Renal cortical epithelial cell (primary cell): ENCODE measurements at regions not wholly inside any gene's neighbourhood (a gene's known extent, or its start where the extent isn't known, plus 50 kb on each side); places are given as distances from the start of the nearest gene placed in this dataset.

Source experiments
- DNase-seq: peaks from one replicate; pipeline ENCODE4 v3.0.0-alpha.2; 2011; ENCODE audit warnings: low read depth

DNA sequence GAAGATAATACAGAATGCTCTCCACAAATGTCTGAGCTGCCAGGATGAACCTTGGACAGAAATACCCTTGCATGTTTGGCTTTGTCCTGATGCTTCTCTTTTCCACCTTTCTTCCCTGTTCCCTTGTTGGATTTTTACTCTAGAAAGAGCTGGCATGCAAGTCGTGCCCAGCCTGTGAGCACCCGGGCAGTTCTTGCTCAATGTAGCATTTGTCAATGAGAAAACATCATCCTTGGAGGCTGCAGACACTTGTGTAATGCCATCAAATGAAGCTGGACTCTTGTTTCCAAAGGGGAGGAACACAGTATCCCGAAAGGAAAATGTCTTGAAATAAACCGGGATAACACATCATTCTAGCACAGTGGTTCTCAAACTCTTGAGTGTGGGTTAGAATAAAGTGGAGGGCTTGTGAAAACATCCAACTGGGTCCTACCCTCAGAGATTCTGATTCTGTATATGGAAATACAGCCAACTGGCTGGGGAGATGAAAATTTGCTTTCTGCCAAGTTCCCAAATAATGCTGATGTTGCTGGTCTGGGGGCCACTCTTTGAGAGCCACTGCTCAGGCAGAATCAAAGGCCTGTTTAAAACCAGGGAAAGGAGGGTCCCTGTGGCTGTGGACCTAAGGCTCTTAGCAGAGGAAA, 237.2 kb downstream of the SPATA18 start:
- no peak for DNase-seq

DNA sequence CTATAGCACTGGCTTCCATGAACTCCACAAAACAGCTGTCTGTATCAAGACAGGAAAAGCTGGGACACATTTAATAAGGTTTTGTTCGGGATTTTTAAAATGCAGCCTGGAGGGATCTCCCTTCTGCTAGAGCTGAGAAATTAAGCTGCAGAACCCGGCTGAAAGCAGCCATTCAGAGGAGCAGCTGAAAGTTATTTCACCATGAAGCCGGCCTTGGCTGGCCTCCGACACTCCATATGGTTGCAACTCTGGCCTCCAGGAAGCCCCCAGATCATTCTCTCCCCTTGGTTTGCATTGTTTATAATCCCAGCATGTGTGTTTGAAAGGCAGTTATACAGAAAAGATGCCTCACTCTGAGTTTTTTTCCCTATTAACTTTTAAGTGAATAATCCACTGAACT, 239.4 kb downstream of the SPATA18 start:
- DNase-seq: no peak

DNA sequence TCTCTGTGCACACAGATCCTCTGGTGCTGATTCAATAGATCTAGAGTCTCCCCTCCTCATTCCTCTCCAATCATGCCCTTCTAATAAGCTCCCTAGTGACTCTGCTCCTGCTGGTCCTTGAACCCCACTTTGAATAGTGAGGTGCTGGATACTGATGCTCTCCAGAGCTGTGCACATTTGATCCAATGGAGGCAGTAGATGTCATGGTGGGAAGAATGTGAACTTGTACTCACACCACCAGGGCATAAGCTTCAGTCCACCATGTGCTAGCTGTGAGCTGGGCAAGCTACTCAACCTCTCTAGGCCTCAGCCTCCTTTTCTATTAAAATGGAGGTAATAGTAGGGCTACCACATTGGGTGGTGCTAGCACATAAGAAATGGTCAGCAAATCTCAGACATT, 241.1 kb downstream of the SPATA18 start:
- DNase-seq: no peak

DNA sequence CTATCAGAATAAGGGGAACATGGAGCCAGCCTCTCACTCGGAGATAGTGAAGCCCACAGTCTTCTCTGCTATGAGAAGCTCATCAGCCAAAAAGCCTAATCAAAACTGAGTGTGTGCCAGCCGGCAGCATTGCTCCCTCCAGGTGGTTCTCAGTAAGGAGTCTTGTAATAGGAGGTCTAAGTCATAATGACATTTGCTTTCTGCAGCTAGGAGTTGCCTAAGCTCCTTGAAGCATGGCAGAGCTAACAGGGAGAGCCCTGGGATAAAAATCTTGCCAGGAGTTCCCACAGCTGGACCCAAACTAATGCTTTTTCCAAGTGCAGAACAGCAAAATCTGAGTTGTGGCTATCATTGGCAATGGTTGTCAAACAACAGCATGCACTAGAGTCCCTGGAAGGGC, 245.2 kb downstream of the SPATA18 start:
- DNase-seq: no peak

DNA sequence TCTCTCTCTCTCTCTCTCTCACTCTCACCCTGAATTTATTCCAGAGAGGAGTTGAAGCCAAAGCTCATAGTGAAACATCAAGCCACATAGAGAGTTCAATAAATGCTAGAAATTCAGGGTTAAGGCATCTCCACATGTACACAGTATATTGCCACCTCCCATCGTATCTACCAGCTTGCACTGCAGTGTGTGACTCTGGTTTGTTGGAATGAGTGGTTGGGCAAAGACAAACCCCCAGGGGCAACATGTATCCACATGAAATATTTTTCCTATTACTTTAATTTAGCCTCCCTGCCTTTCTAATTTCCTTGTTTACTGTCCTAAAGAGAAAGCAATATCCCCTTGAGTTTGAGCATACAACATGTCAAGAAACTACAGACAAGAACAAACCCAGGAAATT, 247.3 kb downstream of the SPATA18 start:
- DNase-seq: no peak

GRCh38 chr4:52299120-52299519, 248.0 kb downstream of the SPATA18 start:
- DNase-seq: no peak

DNA sequence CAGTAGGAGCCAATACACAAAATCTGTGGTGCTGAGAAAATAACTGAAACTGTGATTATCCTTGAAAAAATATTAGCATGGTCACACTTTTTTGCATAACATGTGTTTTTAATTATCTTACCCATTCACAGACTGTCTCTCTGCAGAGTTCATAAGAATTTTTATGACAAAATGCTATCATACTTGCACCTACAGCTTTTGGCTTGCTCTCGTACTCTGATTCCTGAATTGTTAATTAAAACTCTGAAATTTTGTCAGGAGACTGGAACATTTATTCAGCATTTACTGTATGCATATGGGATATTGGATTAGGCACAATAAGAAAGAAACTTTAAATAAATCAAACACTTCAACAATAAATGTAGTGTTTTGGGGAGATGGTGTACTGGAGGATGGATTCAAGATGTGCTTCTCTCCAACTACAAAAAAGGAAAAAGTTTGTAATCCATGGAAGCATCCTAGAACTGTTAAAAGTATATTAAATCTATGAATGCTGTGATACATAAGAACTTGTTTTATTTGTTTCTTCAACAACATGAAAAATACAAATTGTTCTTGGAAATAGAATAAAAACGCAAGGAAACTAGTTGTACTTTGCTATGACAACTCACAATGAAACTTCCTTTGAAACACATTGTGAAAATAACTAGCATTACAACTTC, 260.5 kb downstream of the SPATA18 start:
- DNase-seq: no peak

- DNase-seq: peak; percentile 11
Measured at GRCh38 chr4:52312722-52313121, 261.6 kb downstream of the SPATA18 start.

DNA sequence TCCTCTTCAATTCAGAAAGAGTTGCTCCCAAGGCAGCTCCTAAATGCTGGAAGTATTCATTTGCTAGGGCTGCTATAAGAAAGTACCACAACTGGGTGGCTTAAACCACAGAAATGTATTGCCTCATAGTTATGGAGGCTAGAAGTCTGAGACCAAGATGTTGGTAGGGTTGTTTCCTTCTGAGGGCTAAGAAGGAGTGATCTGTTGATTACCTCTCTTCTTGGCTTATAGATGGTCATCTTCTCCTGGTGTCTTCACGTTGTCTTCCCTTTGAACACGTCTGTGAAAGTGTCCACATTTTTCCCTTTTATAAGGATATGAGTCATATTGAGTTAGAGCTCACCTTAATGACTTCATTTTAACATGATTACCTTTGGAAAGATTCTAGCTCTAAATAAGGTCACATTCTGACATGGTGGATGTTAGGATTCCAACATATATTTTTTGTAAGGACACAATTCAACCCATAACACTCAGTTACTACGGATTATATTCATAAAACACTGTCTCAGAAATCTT, 266.3 kb downstream of the SPATA18 start:
- DNase-seq: no peak

DNA sequence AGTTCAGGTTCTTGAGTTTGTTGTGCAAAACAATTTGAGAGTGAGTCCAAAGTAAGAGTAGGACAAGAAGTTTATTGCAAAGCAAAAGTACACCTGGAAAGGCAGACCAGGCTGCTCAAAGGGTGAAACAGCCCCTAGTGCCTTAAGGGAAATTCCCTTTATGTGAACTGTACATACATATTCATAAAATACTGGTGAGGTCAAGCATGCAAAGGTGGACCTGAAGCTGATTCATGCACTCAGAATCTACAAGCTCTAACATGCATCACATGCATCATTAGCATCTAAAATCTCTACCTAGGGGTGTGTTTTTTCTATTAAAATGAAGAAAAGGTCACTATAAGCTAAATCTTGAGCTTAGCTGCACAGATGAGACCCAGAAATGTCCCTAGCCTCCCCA, 266.9 kb downstream of the SPATA18 start:
- peak; percentile 38 for DNase-seq

DNA sequence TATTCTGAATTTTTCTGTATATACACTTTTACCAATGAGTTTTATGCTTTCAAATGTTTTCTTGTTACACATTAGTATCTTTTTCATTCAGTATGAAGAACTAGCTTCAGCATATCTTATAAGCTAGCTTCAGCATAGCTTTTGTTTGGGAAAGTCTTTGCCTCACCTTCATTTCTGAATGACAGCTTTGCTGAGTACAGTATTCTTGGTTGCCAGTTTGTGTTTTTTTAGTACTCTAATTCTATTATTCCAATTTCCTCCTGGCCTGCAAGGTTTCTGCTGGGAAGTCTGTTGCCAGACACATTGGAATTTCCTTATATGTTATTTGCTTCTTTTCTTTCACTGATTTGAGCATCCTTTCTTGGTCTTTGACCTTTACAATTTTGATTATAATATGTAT, 278.8 kb downstream of the SPATA18 start:
- DNase-seq: no peak

DNA sequence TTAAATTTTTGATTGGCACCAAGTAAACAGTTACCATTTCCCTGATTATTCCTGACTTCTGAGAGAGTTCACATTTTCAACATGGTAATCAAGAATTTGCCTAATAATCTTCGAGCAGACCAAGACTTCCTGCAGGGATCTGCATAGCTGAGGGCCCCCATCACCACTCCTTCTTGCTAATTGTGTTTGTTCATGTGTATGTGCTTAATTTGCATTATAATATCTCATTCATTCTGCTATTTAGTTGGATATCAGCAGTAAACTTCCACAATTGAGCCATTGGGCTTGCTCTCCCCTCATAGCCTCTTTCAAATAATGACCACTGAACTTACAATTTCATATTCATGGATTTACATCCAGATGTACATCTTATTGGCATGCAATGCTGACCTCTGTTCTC, 292.5 kb downstream of the SPATA18 start:
- DNase-seq: no peak

DNA sequence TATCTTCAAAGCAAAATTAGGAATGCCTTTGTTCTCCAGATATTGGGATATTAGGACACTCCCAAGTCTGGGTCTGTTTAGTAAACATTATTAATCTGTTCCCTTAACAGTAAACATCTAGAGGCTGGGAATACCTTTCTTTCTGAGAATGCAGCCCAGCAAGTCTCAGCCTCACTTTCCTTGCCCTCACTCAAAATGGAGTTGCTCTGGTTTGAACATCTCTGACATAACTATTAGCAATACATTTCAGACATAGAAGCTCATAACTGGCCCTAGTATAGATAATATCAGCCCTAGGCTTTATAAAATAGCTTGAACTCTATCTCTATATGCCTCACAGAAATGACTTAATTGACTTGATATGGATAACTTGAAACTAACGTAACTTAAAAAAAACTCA, 299.8 kb downstream of the SPATA18 start:
- DNase-seq: no peak

DNA sequence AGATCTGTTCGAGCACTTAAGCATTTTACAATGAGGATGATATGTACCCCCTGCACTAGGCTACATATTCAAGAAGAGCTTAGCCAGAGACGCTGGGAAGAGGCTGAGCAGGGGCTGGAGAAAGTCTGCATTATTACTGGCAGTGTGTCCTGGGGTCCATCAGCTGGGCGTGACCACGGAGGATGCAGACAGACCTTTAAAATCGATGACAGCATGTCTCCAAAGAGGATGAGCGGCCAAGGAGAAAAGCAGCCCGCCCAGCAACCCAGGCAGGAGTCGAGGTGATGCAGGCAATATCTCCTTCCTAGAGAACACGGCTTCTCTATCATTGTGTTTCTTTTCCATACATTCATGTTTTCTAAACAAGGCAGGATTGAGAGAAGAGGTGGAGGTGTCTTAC, 300.7 kb downstream of the USP46 start:
- DNase-seq: no peak

DNA sequence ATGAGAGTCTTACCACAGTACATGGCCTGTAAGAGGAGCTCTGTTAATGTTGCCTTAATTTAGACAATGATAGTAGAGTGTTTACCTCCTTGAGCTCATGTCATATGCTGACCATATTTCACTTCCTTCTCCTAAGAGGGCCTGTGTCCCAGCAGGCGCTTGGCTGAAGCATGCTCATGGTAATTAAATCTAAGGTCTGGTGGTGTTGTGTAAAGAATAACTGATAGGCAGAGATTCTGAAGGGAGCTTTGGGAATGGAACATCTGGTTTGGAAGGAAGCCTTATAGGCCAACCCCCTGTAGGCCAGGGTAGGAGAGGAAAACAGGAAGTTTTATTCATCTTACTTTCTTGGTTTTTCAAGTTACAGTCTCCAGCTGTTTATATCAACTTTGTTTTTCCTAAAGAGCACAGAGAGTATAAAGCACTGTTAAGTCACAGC, 300.2 kb downstream of the USP46 start:
- DNase-seq: no peak

- no peak for DNase-seq
Measured at GRCh38 chr4:52366191-52366590, 292.9 kb downstream of the USP46 start.

DNA sequence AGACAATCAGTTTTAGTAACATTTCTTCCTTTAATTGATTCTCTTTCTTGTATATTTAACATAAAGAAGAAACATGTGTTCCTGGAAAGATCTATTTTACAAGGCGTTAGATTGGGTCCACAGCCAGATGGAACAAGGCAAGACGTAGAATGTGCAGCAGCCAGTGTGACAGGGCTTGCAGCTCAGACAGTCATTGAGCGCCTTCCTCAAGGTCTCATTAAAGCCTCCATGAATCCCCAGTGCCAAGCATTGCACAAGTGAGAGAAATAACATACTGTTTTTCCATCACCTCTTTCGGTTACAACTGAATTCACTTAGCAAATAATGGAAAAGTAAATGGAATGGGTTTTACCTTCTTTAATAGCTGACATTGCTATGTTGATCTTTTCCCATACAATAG, 292.5 kb downstream of the USP46 start:
- no peak for DNase-seq

GRCh38 chr4:52367282-52367830, 291.7 kb downstream of the USP46 start:
- DNase-seq: no peak

DNA sequence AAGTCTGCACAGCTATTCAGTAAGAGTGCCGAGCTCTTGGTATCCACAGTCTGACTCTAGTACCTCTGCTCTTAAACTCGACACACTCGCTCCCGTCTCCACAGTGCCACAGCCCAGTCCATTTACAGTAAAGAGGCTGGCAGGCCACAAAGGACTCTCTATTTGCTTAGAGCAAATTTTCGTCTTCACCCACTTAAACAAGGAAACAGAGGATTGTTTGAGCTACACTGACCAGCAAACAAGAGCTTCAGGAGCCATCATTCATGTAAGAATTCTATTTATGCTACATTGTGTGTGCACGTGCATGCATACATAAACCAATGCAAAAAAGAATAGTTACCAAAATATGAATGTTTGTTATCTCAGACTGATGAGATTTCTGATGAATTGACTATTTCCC, 290.2 kb downstream of the USP46 start:
- no peak for DNase-seq

GRCh38 chr4:52369649-52370048, 289.5 kb downstream of the USP46 start:
- DNase-seq: peak; percentile 1

DNA sequence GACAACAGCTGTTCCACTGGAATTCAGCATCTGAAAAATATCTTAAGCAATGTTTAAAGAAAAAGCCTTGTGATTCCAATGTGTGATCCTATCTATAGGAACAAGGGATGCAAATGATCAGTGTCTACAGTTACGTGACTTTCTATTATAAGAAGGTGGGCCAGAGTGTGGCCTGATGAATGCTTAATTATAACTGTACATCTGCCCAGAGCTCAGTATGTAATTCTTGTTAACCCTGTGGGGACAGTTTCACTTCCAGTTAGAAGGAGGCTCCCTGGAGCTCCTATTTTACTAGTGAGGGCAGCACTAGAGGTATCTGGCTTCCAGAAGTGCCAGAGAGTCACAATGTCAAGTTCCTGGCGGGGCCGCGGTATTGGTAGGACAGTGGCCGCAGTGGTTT, 288.5 kb downstream of the USP46 start:
- DNase-seq: no peak

GRCh38 chr4:52371841-52372240, 287.3 kb downstream of the USP46 start:
- DNase-seq: no peak

- DNase-seq: no peak
Measured at GRCh38 chr4:52372269-52372668, 286.8 kb downstream of the USP46 start.
